ENCODE measurements at regions not wholly inside any gene's neighbourhood (a gene's known extent, or its start where the extent isn't known, plus 50 kb on each side); places are given as distances from the start of the nearest gene placed in this dataset.

GRCh38 chrX:141314441-141314840 is 72.1 kb upstream of the SPANXC start:
- in situ Hi-C loops (cut with MboI; ENCODE audit: low pct_ligation_motif_present in 1 of 4, low pct_unique_long_range_greater_than_20kb in 1 of 4, low sequenced_read_pairs in 3 of 4) (no loop called here), intact Hi-C loops (cut with DNase I; ENCODE audit: low total_unique reads) (no loop called here)
- Histone ChIP-seq H3K27me3 (no peaks in the 10 kb centered on the region), H3K4me3 (no peak overlapping the region), H3K27ac (no peak overlapping the region), H3K9me3 (no peaks in the 10 kb centered on the region), H3K36me3 (no peaks in the 10 kb centered on the region), H3K4me1 (no peaks in the 10 kb centered on the region)
- no peak for DNase-seq
- TF ChIP-seq EP300 (IDR thresholded peaks at IDR 0.05; ENCODE audit: low read depth) (no peak), POLR2AphosphoS5 (IDR thresholded peaks at IDR 0.05) (no peak), CTCF (IDR thresholded peaks at IDR 0.05) (no peak)
- WGBS, 2 donors (ENCODE audit: low coverage in 1 of 2): 37 to 67% methylated on average over 1 of the region's 1 CpG

GRCh38 chrX:141301017-141301416 is 58.7 kb upstream of the SPANXC start:
- 63 to 78% methylated on average over 5 of the region's 5 CpGs for WGBS, 2 donors (ENCODE audit: low coverage in 1 of 2)
- H3K27ac ChIP-seq: no peak overlapping the region
- no peaks in the 10 kb centered on the region for H3K27me3 ChIP-seq
- no peaks in the 10 kb centered on the region for H3K4me1 ChIP-seq
- DNase-seq: no peak
- TF ChIP-seq EP300 (IDR thresholded peaks at IDR 0.05; ENCODE audit: low read depth) (no peak), POLR2AphosphoS5 (IDR thresholded peaks at IDR 0.05) (no peak), POLR2A (IDR thresholded peaks at IDR 0.05) (no peak), CTCF (IDR thresholded peaks at IDR 0.05) (no peak)
- H3K4me3 ChIP-seq: no peak overlapping the region
- no peaks in the 10 kb centered on the region for H3K9me3 ChIP-seq
- in situ Hi-C loops (cut with MboI; ENCODE audit: low pct_ligation_motif_present in 1 of 4, low pct_unique_long_range_greater_than_20kb in 1 of 4, low sequenced_read_pairs in 3 of 4) (no loop called here), intact Hi-C loops (cut with DNase I; ENCODE audit: low total_unique reads) (no loop called here)
- H3K36me3 ChIP-seq: no peaks in the 10 kb centered on the region

Small RNA genes lying in the stretch of these regions (small RNA-seq; reads per million reads assigned to genes)
- 0 reads per million in 4 donors for gene AC234779.1

Data from transverse colon (tissue), 4 donors.